Dermis blood vessel endothelial cell (primary cell): ENCODE measurements at regions not wholly inside any gene's neighbourhood (a gene's known extent, or its start where the extent isn't known, plus 50 kb on each side); places are given as distances from the start of the nearest gene placed in this dataset.
A peak's percentile ranks its signal among the peaks of the same experiment; 100 is the strongest.
"Not testable (repeated sequence)": the region's sequence is repeated elsewhere in the genome, so short reads cannot be mapped to it uniquely, and the experiment has no call there.

Experiments
- DNase-seq: peaks from one replicate; pipeline ENCODE4 v3.0.0; 2010

- DNase-seq, result not testable (repeated sequence)
Observed at GRCh38 chr17:27210809-27211208, 83.1 kb upstream of the WSB1 start.

GRCh38 chr17:27216836-27217235 lies 77.1 kb upstream of the WSB1 start:
- DNase-seq, result no peak

GRCh38 chr17:27217631-27218030 lies 76.3 kb upstream of the WSB1 start:
- no peak for DNase-seq

- no peak for DNase-seq
Observed at GRCh38 chr17:27218041-27218440, 75.9 kb upstream of the WSB1 start.

GRCh38 chr17:27218719-27219488 lies 75.0 kb upstream of the WSB1 start:
- no peak for DNase-seq

GRCh38 chr17:27222515-27222914 lies 71.4 kb upstream of the WSB1 start:
- DNase-seq, result no peak

- peak; percentile 38 for DNase-seq
Observed at GRCh38 chr17:27224526-27225315, 69.2 kb upstream of the WSB1 start.

GRCh38 chr17:27226611-27227230 lies 67.2 kb upstream of the WSB1 start:
- DNase-seq, result peak; percentile 69

GRCh38 chr17:27230996-27231395 lies 62.9 kb upstream of the WSB1 start:
- DNase-seq, result no peak

GRCh38 chr17:27232328-27232727 lies 61.6 kb upstream of the WSB1 start:
- no peak for DNase-seq

GRCh38 chr17:27233059-27233458 lies 60.9 kb upstream of the WSB1 start:
- DNase-seq, result no peak

- no peak for DNase-seq
Observed at GRCh38 chr17:27233776-27234175, 60.1 kb upstream of the WSB1 start.

- peak; percentile 92 for DNase-seq
Observed at GRCh38 chr17:27236717-27237315, 57.1 kb upstream of the WSB1 start.

- no peak for DNase-seq
Observed at GRCh38 chr17:27237890-27238289, 56.0 kb upstream of the WSB1 start.

GRCh38 chr17:27239046-27239445 lies 54.9 kb upstream of the WSB1 start:
- no peak for DNase-seq

- no peak for DNase-seq
Observed at GRCh38 chr17:27239584-27239983, 54.3 kb upstream of the WSB1 start.

GRCh38 chr17:27240086-27240801 lies 53.7 kb upstream of the WSB1 start:
- no peak for DNase-seq

- no peak for DNase-seq
Observed at GRCh38 chr17:27240802-27241155, 53.1 kb upstream of the WSB1 start.

- no peak for DNase-seq
Observed at GRCh38 chr17:27241346-27241946, 52.5 kb upstream of the WSB1 start.

- DNase-seq, result no peak
Observed at GRCh38 chr17:27242951-27243350, 51.0 kb upstream of the WSB1 start.

GRCh38 chr17:27244011-27244410 lies 49.9 kb upstream of the WSB1 start:
- DNase-seq, result no peak
